IMR-90 (cell line): ENCODE measurements at regions not wholly inside any gene's neighbourhood (a gene's known extent, or its start where the extent isn't known, plus 50 kb on each side); places are given as distances from the start of the nearest gene placed in this dataset.
A peak's percentile ranks its signal among the peaks of the same experiment; 100 is the strongest.

Experiments
- ATAC-seq: fragments of 200-7000 bp; cut with Tn5 transposase; 2 replicates; pipeline ENCODE4 v1.9.1; 2020; ENCODE audit warnings: low read depth, mild to moderate bottlenecking, moderate library complexity
- BruUV-seq: library from RNA; stranded (reverse); fragments of 400-500 nt; replicated peaks from 2 replicates; lab custom pipeline; 2021; lab: Mats Ljungman, UMichigan
- CTCF ChIA-PET: fragments of 300-600 bp; formaldehyde crosslinking; extraction: SDS; loops from one replicate; lab custom pipeline; 2021; ENCODE audit warnings: antibody characterized with exemption; lab: Yijun Ruan, JAX
- POLR2A ChIA-PET: fragments of 300-600 bp; sonication (Branson Sonifier 250); formaldehyde crosslinking; loops from one replicate; lab custom pipeline; 2022; ENCODE audit warnings: antibody characterized with exemption; ENCODE audit not compliant: unreplicated experiment; lab: Charles Lee
- DNase-seq: peaks from one replicate; pipeline ENCODE4 v3.0.0; 2013
- H2AFZ ChIP-seq: replicated peaks from 2 replicates; pipeline ENCODE3; 2013; ENCODE audit warnings: low read length, mild to moderate bottlenecking; ENCODE audit not compliant: poor library complexity
- H2AK5ac ChIP-seq: 2 replicates; pipeline ENCODE4 v1.6.1; 2013; ENCODE audit warnings: low read depth, low read length, inconsistent platforms
- H2AK9ac ChIP-seq: replicated peaks from 2 replicates; pipeline ENCODE3; 2013; ENCODE audit warnings: mild to moderate bottlenecking, low read depth, low read length, moderate library complexity; ENCODE audit not compliant: poor library complexity
- H2BK120ac ChIP-seq: 2 replicates; pipeline ENCODE4 v1.6.1; 2013; ENCODE audit warnings: low read depth, low read length, inconsistent platforms
- H2BK15ac ChIP-seq: 3 replicates; pipeline ENCODE4 v1.6.1; 2013; ENCODE audit warnings: low read depth, low read length, inconsistent platforms
- H2BK20ac ChIP-seq: 2 replicates; pipeline ENCODE4 v1.6.1; 2013; ENCODE audit warnings: low read depth, mild to moderate bottlenecking, inconsistent platforms, low read length, moderate library complexity
- H2BK5ac ChIP-seq: 2 replicates; pipeline ENCODE4 v1.6.1; 2013; ENCODE audit warnings: mild to moderate bottlenecking, low read depth, low read length, inconsistent platforms; ENCODE audit not compliant: poor library complexity, severe bottlenecking
- H3K14ac ChIP-seq: replicated peaks from 2 replicates; pipeline ENCODE4 v1.6.1; 2013; ENCODE audit warnings: low read depth, low read length, inconsistent platforms
- H3K18ac ChIP-seq: 2 replicates; pipeline ENCODE4 v1.6.1; 2013; ENCODE audit warnings: low read depth, low read length, control low read depth
- H3K23ac ChIP-seq: 2 replicates; pipeline ENCODE4 v1.6.1; 2013; ENCODE audit warnings: low read depth, low read length, inconsistent platforms
- H3K27ac ChIP-seq: 2 replicates; pipeline ENCODE4 v1.5.1; 2013; ENCODE audit warnings: mild to moderate bottlenecking, control low read depth, low read length; ENCODE audit not compliant: insufficient read depth
- H3K27me3 ChIP-seq: 2 replicates; pipeline ENCODE4 v1.6.1; 2013; ENCODE audit warnings: low read length; ENCODE audit not compliant: control insufficient read depth, insufficient read depth
- H3K36me3 ChIP-seq: 2 replicates; pipeline ENCODE4 v1.6.1; 2013; ENCODE audit warnings: low read length, mixed read lengths; ENCODE audit not compliant: control insufficient read depth, insufficient read depth
- H3K4ac ChIP-seq: 2 replicates; pipeline ENCODE4 v1.6.1; 2013; ENCODE audit warnings: low read depth, low read length, inconsistent platforms
- H3K4me1 ChIP-seq: 2 replicates; pipeline ENCODE4 v1.6.1; 2013; ENCODE audit warnings: low read length, mixed read lengths; ENCODE audit not compliant: control insufficient read depth, insufficient read depth
- H3K4me2 ChIP-seq: 2 replicates; pipeline ENCODE4 v1.6.1; 2013; ENCODE audit warnings: low read depth, mild to moderate bottlenecking, control low read depth, low read length, moderate library complexity
- H3K4me3 ChIP-seq: 2 replicates; pipeline ENCODE4 v1.5.1; 2013; ENCODE audit warnings: low read depth, mild to moderate bottlenecking, control low read depth, low read length, moderate library complexity; ENCODE audit not compliant: insufficient read depth
- H3K56ac ChIP-seq: 2 replicates; pipeline ENCODE4 v1.6.1; 2013; ENCODE audit warnings: low read length, inconsistent platforms; ENCODE audit not compliant: insufficient read depth; ENCODE audit errors: extremely low read depth
- H3K79me1 ChIP-seq, 2 experiments: 2 replicates each; pipeline ENCODE4 v1.6.1; 2013; ENCODE audit warnings: low read length in 2 of 2, inconsistent platforms in 1 of 2, low read depth in 1 of 2
- H3K9ac ChIP-seq: 2 replicates; pipeline ENCODE4 v1.6.1; 2013; ENCODE audit warnings: low read depth, low read length, control low read depth
- H3K9me1 ChIP-seq: 2 replicates; pipeline ENCODE4 v1.6.1; 2013; ENCODE audit warnings: low read length, inconsistent platforms; ENCODE audit not compliant: insufficient read depth
- H3K9me3 ChIP-seq: 2 replicates; pipeline ENCODE4 v1.6.1; 2013; ENCODE audit warnings: low read length; ENCODE audit not compliant: control insufficient read depth, insufficient read depth
- H4K20me1 ChIP-seq: 2 replicates; pipeline ENCODE4 v1.6.1; 2013; ENCODE audit warnings: low read length, inconsistent platforms; ENCODE audit not compliant: insufficient read depth
- H4K5ac ChIP-seq: 2 replicates; pipeline ENCODE4 v1.6.1; 2013; ENCODE audit warnings: mild to moderate bottlenecking, low read depth, low read length, control low read depth
- H4K8ac ChIP-seq, 2 experiments: 2 replicates each; pipeline ENCODE4 v1.6.1; 2013; ENCODE audit warnings: low read depth in 2 of 2, low read length in 2 of 2, control low read depth in 1 of 2, inconsistent platforms in 1 of 2
- H4K91ac ChIP-seq: 2 replicates; pipeline ENCODE4 v1.6.1; 2013; ENCODE audit warnings: low read depth, low read length, inconsistent platforms; ENCODE audit not compliant: insufficient read depth
- CTCF ChIP-seq: conservative IDR thresholded peaks from 2 replicates; pipeline ENCODE4 v1.5.1; 2012; ENCODE audit warnings: mild to moderate bottlenecking, low read depth, low read length, improper control_type of control experiment
- RAD21 ChIP-seq: IDR thresholded peaks from 2 replicates; pipeline ENCODE4 v1.6.1; 2012; ENCODE audit warnings: low read length, improper control_type of control experiment
- RFX5 ChIP-seq: IDR thresholded peaks from 2 replicates; pipeline ENCODE4 v1.8.0; 2012; ENCODE audit warnings: low read depth, mild to moderate bottlenecking, low read length, moderate library complexity
- WGBS, 2 experiments: methylation state at CpG; one replicate each; pipeline versions ENCODE4 v1.1.5 to v1.1.7; 2013; ENCODE audit warnings: missing lambda C conversion rate in 2 of 2; ENCODE audit not compliant: insufficient read length in 1 of 2; ENCODE audit errors: extremely low coverage in 2 of 2; 5-methylcytosine and 5-hydroxymethylcytosine counted together
- dilution Hi-C: fragments of 300-500 bp; cut with HindIII; formaldehyde crosslinking; loops from one replicate; pipeline ENCODE4 v1.14.3; 2018; ENCODE audit warnings: low sequenced_read_pairs; ENCODE audit not compliant: unreplicated experiment
- in situ Hi-C: fragments of 300-500 bp; cut with MboI; formaldehyde crosslinking; loops from 3 replicates; pipeline ENCODE4 v1.14.3; 2019; ENCODE audit warnings: low sequenced_read_pairs, inconsistent platforms, mixed read lengths
- intact Hi-C: fragments of 100-400 bp; cut with micrococcal nuclease; formaldehyde crosslinking; loops from 2 replicates; pipeline ENCODE4 v1.10.0; 2022

GRCh38 chr9:81312346-81312745 is 377.0 kb downstream of the TLE1 start:
- Histone ChIP-seq H2BK120ac (no peak overlapping the region), H3K14ac (no peak overlapping the region), H4K5ac (no peak overlapping the region), H4K8ac (no peak overlapping the region), H3K9me1 (no peaks in the 10 kb centered on the region), H2BK20ac (no peak overlapping the region), H3K27me3 (no peaks in the 10 kb centered on the region; the same call in 1 of the 2 replicates), H3K23ac (no peak overlapping the region), H2AK9ac (no peak overlapping the region), H3K4me3 (no peak overlapping the region), H3K4me2 (no peak overlapping the region), H4K20me1 (no peaks in the 10 kb centered on the region), H3K9ac (no peak overlapping the region), H3K79me1 (no peaks in the 10 kb centered on the region), H3K56ac (no peak overlapping the region), H2BK5ac (no peak overlapping the region), H3K9me3 (peaks cover 2% of the 10 kb centered on the region; the same call in 1 of the 2 replicates), H2AFZ (no peak overlapping the region), H3K27ac (no peak overlapping the region), H2BK15ac (no peak overlapping the region), H2AK5ac (no peak overlapping the region), H3K4ac (no peak overlapping the region), H3K18ac (no peak overlapping the region), H3K4me1 (no peaks in the 10 kb centered on the region), H4K91ac (no peak overlapping the region), H3K36me3 (no peaks in the 10 kb centered on the region)
- in situ Hi-C loops, result no loop called here
- POLR2A ChIA-PET, result no interaction called here
- intact Hi-C loops, result no loop called here
- WGBS, 2 experiments, result no CpG with 5 or more reads among the region's 3 CpGs
- DNase-seq (no peak), ATAC-seq (no peak)
- CTCF ChIA-PET, result interaction anchor here (0.7 kb wide), 1 partner anchor 881 kb away, joined by 3 read pairs; no protein-coding TSS in a partner anchor
- BruUV-seq, result no TSS peak
- dilution Hi-C loops, result no loop called here
- TF ChIP-seq CTCF (peak; percentile 14; the same call in 1 of the 2 replicates), RAD21 (peak; percentile 24; the same call in 1 of the 2 replicates), RFX5 (no peak)
